RWPE2 (cell line): ENCODE measurements at regions not wholly inside any gene's neighbourhood (a gene's known extent, or its start where the extent isn't known, plus 50 kb on each side); places are given as distances from the start of the nearest gene placed in this dataset.

Experiments used
- ATAC-seq: fragments of 200-7000 bp; cut with Tn5 transposase; 3 replicates; pipeline ENCODE4 v1.9.1; 2021; ENCODE audit warnings: low read depth
- DNase-seq: peaks from one replicate; pipeline ENCODE4 v3.0.0-alpha.2; 2020; ENCODE audit warnings: low spot score
- H3K27ac ChIP-seq: fragments of 450-650 bp; 2 replicates; pipeline ENCODE4 v1.5.1; 2017; ENCODE audit warnings: mild to moderate bottlenecking; ENCODE audit not compliant: poor library complexity, severe bottlenecking
- H3K27me3 ChIP-seq: fragments of 250-450 bp; sonication (Bioruptor Pico); 2 replicates; pipeline ENCODE4 v1.5.1; 2021; ENCODE audit warnings: mild to moderate bottlenecking, moderate library complexity; ENCODE audit not compliant: insufficient read depth, poor library complexity, severe bottlenecking
- H3K36me3 ChIP-seq: fragments of 250-450 bp; sonication (Bioruptor Pico); 2 replicates; pipeline ENCODE4 v1.5.1; 2020; ENCODE audit warnings: low read depth, mild to moderate bottlenecking, moderate library complexity
- H3K4me1 ChIP-seq: fragments of 250-450 bp; sonication (Bioruptor Pico); 2 replicates; pipeline ENCODE4 v1.5.1; 2021; ENCODE audit warnings: mild to moderate bottlenecking, moderate library complexity; ENCODE audit not compliant: insufficient read depth, poor library complexity, severe bottlenecking
- H3K4me3 ChIP-seq: fragments of 250-450 bp; sonication (Bioruptor Pico); 2 replicates; pipeline ENCODE4 v1.5.1; 2021; ENCODE audit warnings: mild to moderate bottlenecking, moderate library complexity; ENCODE audit not compliant: severe bottlenecking
- H3K9me3 ChIP-seq: fragments of 250-450 bp; sonication (Bioruptor Pico); 2 replicates; pipeline ENCODE4 v1.5.1; 2021; ENCODE audit warnings: mild to moderate bottlenecking, moderate library complexity; ENCODE audit not compliant: severe bottlenecking
- TF ChIP-seq, protein P1 (sequence below): fragments of 450-650 bp; IDR thresholded peaks from one replicate; pipeline ENCODE4 v1.5.1; 2017; ENCODE audit warnings: mild to moderate bottlenecking, moderate library complexity; ENCODE audit not compliant: poor library complexity, severe bottlenecking

GRCh38 chr3:144989807-144990206 lies 1018.2 kb downstream of the DIPK2A start:
- Histone ChIP-seq H3K36me3 (no peaks in the 10 kb centered on the region), H3K4me3 (no peak overlapping the region), H3K27ac (no peak overlapping the region), H3K9me3 (no peaks in the 10 kb centered on the region), H3K4me1 (no peaks in the 10 kb centered on the region), H3K27me3 (no peaks in the 10 kb centered on the region)
- ATAC-seq (peak; percentile 50), DNase-seq (no peak)
- TF ChIP-seq, protein P1, sequence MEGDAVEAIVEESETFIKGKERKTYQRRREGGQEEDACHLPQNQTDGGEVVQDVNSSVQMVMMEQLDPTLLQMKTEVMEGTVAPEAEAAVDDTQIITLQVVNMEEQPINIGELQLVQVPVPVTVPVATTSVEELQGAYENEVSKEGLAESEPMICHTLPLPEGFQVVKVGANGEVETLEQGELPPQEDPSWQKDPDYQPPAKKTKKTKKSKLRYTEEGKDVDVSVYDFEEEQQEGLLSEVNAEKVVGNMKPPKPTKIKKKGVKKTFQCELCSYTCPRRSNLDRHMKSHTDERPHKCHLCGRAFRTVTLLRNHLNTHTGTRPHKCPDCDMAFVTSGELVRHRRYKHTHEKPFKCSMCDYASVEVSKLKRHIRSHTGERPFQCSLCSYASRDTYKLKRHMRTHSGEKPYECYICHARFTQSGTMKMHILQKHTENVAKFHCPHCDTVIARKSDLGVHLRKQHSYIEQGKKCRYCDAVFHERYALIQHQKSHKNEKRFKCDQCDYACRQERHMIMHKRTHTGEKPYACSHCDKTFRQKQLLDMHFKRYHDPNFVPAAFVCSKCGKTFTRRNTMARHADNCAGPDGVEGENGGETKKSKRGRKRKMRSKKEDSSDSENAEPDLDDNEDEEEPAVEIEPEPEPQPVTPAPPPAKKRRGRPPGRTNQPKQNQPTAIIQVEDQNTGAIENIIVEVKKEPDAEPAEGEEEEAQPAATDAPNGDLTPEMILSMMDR = no peak

DNA sequence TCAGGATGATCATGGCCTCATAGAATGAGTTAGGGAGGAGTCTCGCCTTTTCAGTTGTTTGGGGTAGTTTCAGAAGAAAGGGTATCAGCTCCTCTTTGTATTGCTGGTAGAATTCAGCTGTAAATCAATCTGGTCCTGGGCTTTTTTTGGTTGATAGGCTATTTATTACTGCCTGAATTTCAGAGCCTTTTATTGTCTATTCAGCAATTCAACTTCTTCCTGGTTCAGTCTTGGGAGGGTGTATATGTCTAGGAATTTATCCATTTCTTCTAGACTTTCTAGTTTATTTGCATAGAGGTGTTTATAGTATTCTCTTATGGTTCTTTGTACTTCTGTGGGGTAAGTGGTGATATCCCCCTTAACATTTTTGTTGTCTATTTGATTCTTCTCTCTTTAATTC lies 1024.2 kb downstream of the DIPK2A start:
- Histone ChIP-seq H3K27ac (no peak overlapping the region), H3K36me3 (no peaks in the 10 kb centered on the region), H3K27me3 (no peaks in the 10 kb centered on the region), H3K4me1 (no peaks in the 10 kb centered on the region), H3K4me3 (no peak overlapping the region), H3K9me3 (no peaks in the 10 kb centered on the region)
- no peak for DNase-seq
- TF ChIP-seq, protein P1 = no peak
- no peak for ATAC-seq

- H3K36me3 ChIP-seq = no peaks in the 10 kb centered on the region
- no peaks in the 10 kb centered on the region for H3K4me1 ChIP-seq
- no peaks in the 10 kb centered on the region for H3K9me3 ChIP-seq
- no peak for DNase-seq
- H3K27ac ChIP-seq = no peak overlapping the region
- no peaks in the 10 kb centered on the region for H3K27me3 ChIP-seq
- TF ChIP-seq, protein P1 = no peak
- H3K4me3 ChIP-seq = no peak overlapping the region
- ATAC-seq = no peak
These were observed 1033.8 kb downstream of the DIPK2A start for GRCh38 chr3:145005427-145005826.

DNA sequence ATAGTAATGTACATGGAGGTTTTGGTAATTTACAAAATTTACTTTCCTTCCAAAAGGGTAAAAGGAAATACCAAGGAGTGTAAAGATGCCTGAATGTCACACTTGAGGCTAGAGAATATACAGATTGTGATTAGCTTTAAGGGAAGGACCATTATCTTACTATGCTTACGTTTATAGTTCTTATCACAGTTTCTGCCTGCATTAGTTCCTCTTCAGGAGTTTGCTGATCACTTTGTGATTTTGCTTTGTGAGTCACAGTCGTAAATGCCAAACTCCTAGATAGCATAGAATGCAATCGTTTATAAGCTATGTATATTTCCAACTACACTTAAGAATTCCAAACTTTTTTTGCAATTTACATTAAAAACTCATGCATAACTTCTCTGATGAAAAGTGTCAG lies 1034.6 kb downstream of the DIPK2A start:
- TF ChIP-seq, protein P1 = no peak
- Histone ChIP-seq H3K36me3 (no peaks in the 10 kb centered on the region), H3K9me3 (no peaks in the 10 kb centered on the region), H3K4me3 (no peak overlapping the region), H3K4me1 (no peaks in the 10 kb centered on the region), H3K27me3 (no peaks in the 10 kb centered on the region), H3K27ac (no peak overlapping the region)
- no peak for DNase-seq
- ATAC-seq = no peak

GRCh38 chr3:145013931-145014330 lies 1042.3 kb downstream of the DIPK2A start:
- no peaks in the 10 kb centered on the region for H3K27me3 ChIP-seq
- H3K27ac ChIP-seq = no peak overlapping the region
- no peaks in the 10 kb centered on the region for H3K36me3 ChIP-seq
- ATAC-seq = no peak
- TF ChIP-seq, protein P1 = no peak
- peaks cover 4% of the 10 kb centered on the region for H3K4me1 ChIP-seq
- H3K4me3 ChIP-seq = no peak overlapping the region
- no peaks in the 10 kb centered on the region for H3K9me3 ChIP-seq
- no peak for DNase-seq
